H9 (cell line): ENCODE measurements at regions not wholly inside any gene's neighbourhood (a gene's known extent, or its start where the extent isn't known, plus 50 kb on each side); places are given as distances from the start of the nearest gene placed in this dataset.

Experiments used
- DNase-seq: peaks from one replicate; pipeline ENCODE4 v3.0.0-alpha.2; 2017
- H2AFZ ChIP-seq: one replicate; pipeline ENCODE4 v1.6.1; 2013; ENCODE audit warnings: mild to moderate bottlenecking, low read length, control low read depth, moderate library complexity
- H2AK5ac ChIP-seq: 2 replicates; pipeline ENCODE4 v1.6.1; 2013; ENCODE audit warnings: low read length, control low read depth, mixed read lengths; ENCODE audit not compliant: insufficient read length
- H2BK120ac ChIP-seq: one replicate; pipeline ENCODE4 v1.6.1; 2013; ENCODE audit warnings: low read depth, mild to moderate bottlenecking, low read length, control low read depth, inconsistent platforms; ENCODE audit not compliant: poor library complexity, severe bottlenecking
- H2BK12ac ChIP-seq: 2 replicates; pipeline ENCODE4 v1.6.1; 2013; ENCODE audit warnings: low read length, control low read depth, mixed read lengths, low read depth; ENCODE audit not compliant: insufficient read length
- H2BK15ac ChIP-seq: 2 replicates; pipeline ENCODE4 v1.6.1; 2013; ENCODE audit warnings: low read depth, low read length, control low read depth
- H2BK20ac ChIP-seq: one replicate; pipeline ENCODE4 v1.6.1; 2013; ENCODE audit warnings: low read depth, mild to moderate bottlenecking, low read length, control low read depth, inconsistent platforms; ENCODE audit not compliant: poor library complexity, severe bottlenecking
- H2BK5ac ChIP-seq: 2 replicates; pipeline ENCODE4 v1.6.1; 2013; ENCODE audit warnings: low read length, control low read depth, mixed read lengths; ENCODE audit not compliant: insufficient read length
- H3K14ac ChIP-seq: 2 replicates; pipeline ENCODE4 v1.6.1; 2013; ENCODE audit warnings: low read length, control low read depth; ENCODE audit not compliant: insufficient read depth
- H3K18ac ChIP-seq: 2 replicates; pipeline ENCODE4 v1.6.1; 2013; ENCODE audit warnings: low read depth, mild to moderate bottlenecking, mixed read lengths, low read length, control low read depth; ENCODE audit not compliant: insufficient read length
- H3K23ac ChIP-seq: 2 replicates; pipeline ENCODE4 v1.6.1; 2013; ENCODE audit warnings: low read length, control low read depth, mixed read lengths, low read depth; ENCODE audit not compliant: insufficient read length
- H3K23me2 ChIP-seq: 2 replicates; pipeline ENCODE4 v1.6.1; 2013; ENCODE audit warnings: low read depth, mild to moderate bottlenecking, mixed read lengths, low read length, control low read depth; ENCODE audit not compliant: insufficient read length, poor library complexity, severe bottlenecking
- H3K27ac ChIP-seq: 2 replicates; pipeline ENCODE4 v1.5.1; 2013; ENCODE audit warnings: low read length, control low read depth, mixed read lengths, low read depth; ENCODE audit not compliant: insufficient read length
- H3K27me3 ChIP-seq: 2 replicates; pipeline ENCODE4 v1.6.1; 2013; ENCODE audit warnings: low read length, control low read depth, inconsistent platforms; ENCODE audit not compliant: insufficient read depth
- H3K4ac ChIP-seq: 2 replicates; pipeline ENCODE4 v1.6.1; 2013; ENCODE audit warnings: low read depth, mild to moderate bottlenecking, control low read depth, inconsistent platforms, low read length, moderate library complexity
- H3K4me1 ChIP-seq: 2 replicates; pipeline ENCODE4 v1.6.1; 2013; ENCODE audit warnings: low read length, control low read depth, inconsistent platforms; ENCODE audit not compliant: insufficient read depth
- H3K4me2 ChIP-seq: 2 replicates; pipeline ENCODE4 v1.6.1; 2013; ENCODE audit warnings: low read length, control low read depth, mixed read lengths; ENCODE audit not compliant: insufficient read length, insufficient read depth
- H3K56ac ChIP-seq: 2 replicates; pipeline ENCODE4 v1.6.1; 2013; ENCODE audit warnings: low read depth, mild to moderate bottlenecking, mixed read lengths, low read length, control low read depth; ENCODE audit not compliant: insufficient read length
- H3K79me1 ChIP-seq: 2 replicates; pipeline ENCODE4 v1.6.1; 2013; ENCODE audit warnings: low read depth, mild to moderate bottlenecking, moderate library complexity, low read length, control low read depth, inconsistent platforms; ENCODE audit not compliant: insufficient read depth, poor library complexity, severe bottlenecking
- H3K79me2 ChIP-seq: 2 replicates; pipeline ENCODE4 v1.6.1; 2013; ENCODE audit warnings: low read length, control low read depth, inconsistent platforms; ENCODE audit not compliant: insufficient read depth
- H3K9ac ChIP-seq: 2 replicates; pipeline ENCODE4 v1.6.1; 2013; ENCODE audit warnings: low read length, control low read depth, mixed read lengths; ENCODE audit not compliant: insufficient read length; ENCODE audit errors: extremely low read depth
- H3K9me3 ChIP-seq: one replicate; pipeline ENCODE4 v1.6.1; 2013; ENCODE audit warnings: low read depth, low read length, inconsistent platforms; ENCODE audit not compliant: control insufficient read depth
- H3T11ph ChIP-seq: one replicate; pipeline ENCODE4 v1.6.1; 2013; ENCODE audit warnings: mild to moderate bottlenecking, low read length, control low read depth, inconsistent platforms
- H4K20me1 ChIP-seq: one replicate; pipeline ENCODE4 v1.6.1; 2013; ENCODE audit not compliant: control insufficient read depth, insufficient read length, insufficient read depth
- H4K5ac ChIP-seq: 2 replicates; pipeline ENCODE4 v1.6.1; 2013; ENCODE audit warnings: low read depth, mild to moderate bottlenecking, mixed read lengths, low read length, control low read depth; ENCODE audit not compliant: insufficient read length
- H4K8ac ChIP-seq: replicated peaks from 2 replicates; pipeline ENCODE4 v1.6.1; 2013; ENCODE audit warnings: low read length, control low read depth, mixed read lengths, low read depth; ENCODE audit not compliant: insufficient read length
- H4K91ac ChIP-seq: 2 replicates; pipeline ENCODE4 v1.6.1; 2013; ENCODE audit warnings: low read depth, mild to moderate bottlenecking, moderate library complexity, mixed read lengths, low read length, control low read depth; ENCODE audit not compliant: insufficient read length
- H3K27ac Mint-ChIP-seq, 3 experiments: 2 replicates in 2 of 3; 3 replicates in 1 of 3; pipeline ENCODE4 v1.8.0; 2020 to 2021; ENCODE audit warnings: mixed read lengths in 3 of 3, mild to moderate bottlenecking in 1 of 3, moderate library complexity in 1 of 3
- H3K27me3 Mint-ChIP-seq: 2 replicates; pipeline ENCODE4 v1.8.0; 2021; ENCODE audit warnings: low read depth, mild to moderate bottlenecking, moderate library complexity, mixed read lengths
- H3K36me3 Mint-ChIP-seq, 3 experiments: 2 replicates in 2 of 3; 3 replicates in 1 of 3; pipeline ENCODE4 v1.8.0; 2020 to 2021; ENCODE audit warnings: low read depth in 3 of 3, mixed read lengths in 3 of 3; ENCODE audit not compliant: insufficient read depth in 1 of 3
- H3K4me1 Mint-ChIP-seq, 2 experiments: 2 replicates each; pipeline ENCODE4 v1.8.0; 2020; ENCODE audit warnings: mixed read lengths in 2 of 2
- H3K4me3 Mint-ChIP-seq, 2 experiments: 2 replicates in 1 of 2; 3 replicates in 1 of 2; pipeline ENCODE4 v1.8.0; 2020 to 2021; ENCODE audit warnings: mild to moderate bottlenecking in 2 of 2, mixed read lengths in 2 of 2, moderate library complexity in 1 of 2
- H3K9me3 Mint-ChIP-seq, 2 experiments: 2 replicates in 1 of 2; 3 replicates in 1 of 2; pipeline ENCODE4 v1.8.0; 2020; ENCODE audit warnings: mild to moderate bottlenecking in 2 of 2, mixed read lengths in 2 of 2, moderate library complexity in 1 of 2
- WGBS: extraction: QIAGEN DNeasy Blood & Tissue Kit; methylation state at CpG from one replicate; pipeline ENCODE4 v1.1.7; 2013; ENCODE audit warnings: missing lambda C conversion rate, low lambda C conversion rate, mixed read lengths; ENCODE audit not compliant: insufficient read length; ENCODE audit errors: extremely low coverage; 5-methylcytosine and 5-hydroxymethylcytosine counted together
- TF ChIP-seq, protein P1 (sequence below): fragments of 200-600 bp; sonication (generic); conservative IDR thresholded peaks from 3 replicates; pipeline ENCODE4 v1.8.0; 2021; ENCODE audit warnings: antibody characterized with exemption, mild to moderate bottlenecking

DNA sequence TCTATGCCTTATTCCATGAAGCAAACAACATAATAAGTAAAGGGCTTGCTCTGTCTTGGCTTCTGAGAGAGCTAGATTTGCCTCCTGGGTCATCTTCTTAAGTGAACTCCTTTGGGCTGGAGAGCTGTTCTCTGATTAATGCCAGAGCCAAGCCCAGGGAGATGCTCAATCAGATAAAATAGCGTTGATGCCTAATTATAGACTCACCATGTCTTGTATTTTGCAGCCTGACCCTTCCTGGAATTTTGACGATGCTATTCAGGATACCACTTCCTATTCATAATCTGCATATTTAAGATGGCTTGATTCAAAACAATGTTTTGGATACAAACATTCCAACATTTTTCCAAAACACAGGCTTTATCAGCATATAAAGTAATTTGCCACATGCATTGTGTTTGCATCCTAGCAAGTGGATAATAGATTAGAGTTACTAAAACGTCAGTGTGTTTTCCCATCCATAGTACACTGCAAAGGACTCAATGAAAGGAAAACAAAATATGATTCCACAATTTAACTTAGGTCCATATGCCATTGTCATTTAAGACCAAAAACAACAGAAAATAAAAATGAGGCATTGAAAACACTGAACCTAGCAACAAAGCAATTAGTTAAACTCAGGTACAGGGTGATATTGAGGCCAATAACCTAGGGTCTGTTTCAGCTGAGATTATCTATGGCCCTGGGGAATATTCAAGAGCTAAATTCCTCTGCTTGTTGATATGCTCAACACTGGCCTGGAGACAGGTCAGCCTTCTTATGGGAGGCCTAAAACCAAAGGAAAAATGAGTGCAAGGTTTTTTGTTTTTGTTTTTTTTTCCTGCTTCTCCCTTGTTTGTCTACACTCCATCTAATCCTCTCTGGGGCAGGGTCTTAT, 184.2 kb upstream of the FOXN3 start:
- Histone ChIP-seq H3K14ac (no peak overlapping the region), H4K8ac (no peak overlapping the region), H4K5ac (no peak overlapping the region), H4K91ac (no peak overlapping the region), H2BK20ac (no peak overlapping the region), H3K4ac (no peak overlapping the region), H2AK5ac (no peak overlapping the region), H2BK12ac (no peak overlapping the region), H3K4me2 (no peak overlapping the region), H3T11ph (no peak overlapping the region), H2BK15ac (no peak overlapping the region), H3K56ac (no peak overlapping the region), H2AFZ (no peak overlapping the region), H3K27ac (no peak overlapping the region), H3K9ac (no peak overlapping the region), H2BK5ac (no peak overlapping the region), H4K20me1 (no peaks in the 10 kb centered on the region), H3K18ac (no peak overlapping the region), H3K79me2 (peaks cover 18% of the 10 kb centered on the region; the same call in 1 of the 2 replicates), H3K79me1 (peaks cover 5% of the 10 kb centered on the region), H3K4me1 (peaks cover 2% of the 10 kb centered on the region; the same call in 1 of the 2 replicates), H2BK120ac (no peak overlapping the region), H3K9me3 (no peaks in the 10 kb centered on the region), H3K23ac (no peak overlapping the region), H3K27me3 (no peaks in the 10 kb centered on the region), H3K23me2 (no peaks in the 10 kb centered on the region)
- peaks cover 36 to 57% of the 10 kb centered on the region in 2 experiments for H3K9me3 Mint-ChIP-seq
- H3K36me3 Mint-ChIP-seq: peaks cover 46 to 72% (median 68%) of the 10 kb centered on the region in 3 experiments
- no peaks in the 10 kb centered on the region; the same call in 1 of the 2 replicates for H3K27me3 Mint-ChIP-seq
- no peak overlapping the region for H3K4me3 Mint-ChIP-seq
- peaks cover 26 to 35% of the 10 kb centered on the region in 2 experiments for H3K4me1 Mint-ChIP-seq
- H3K27ac Mint-ChIP-seq: peak overlapping the region in 1 of 3 experiments; percentile 32; a peak in 2 of 7 replicates
- WGBS: no CpG with 5 or more reads among the region's 3 CpGs
- no peak for DNase-seq
- TF ChIP-seq, protein P1, sequence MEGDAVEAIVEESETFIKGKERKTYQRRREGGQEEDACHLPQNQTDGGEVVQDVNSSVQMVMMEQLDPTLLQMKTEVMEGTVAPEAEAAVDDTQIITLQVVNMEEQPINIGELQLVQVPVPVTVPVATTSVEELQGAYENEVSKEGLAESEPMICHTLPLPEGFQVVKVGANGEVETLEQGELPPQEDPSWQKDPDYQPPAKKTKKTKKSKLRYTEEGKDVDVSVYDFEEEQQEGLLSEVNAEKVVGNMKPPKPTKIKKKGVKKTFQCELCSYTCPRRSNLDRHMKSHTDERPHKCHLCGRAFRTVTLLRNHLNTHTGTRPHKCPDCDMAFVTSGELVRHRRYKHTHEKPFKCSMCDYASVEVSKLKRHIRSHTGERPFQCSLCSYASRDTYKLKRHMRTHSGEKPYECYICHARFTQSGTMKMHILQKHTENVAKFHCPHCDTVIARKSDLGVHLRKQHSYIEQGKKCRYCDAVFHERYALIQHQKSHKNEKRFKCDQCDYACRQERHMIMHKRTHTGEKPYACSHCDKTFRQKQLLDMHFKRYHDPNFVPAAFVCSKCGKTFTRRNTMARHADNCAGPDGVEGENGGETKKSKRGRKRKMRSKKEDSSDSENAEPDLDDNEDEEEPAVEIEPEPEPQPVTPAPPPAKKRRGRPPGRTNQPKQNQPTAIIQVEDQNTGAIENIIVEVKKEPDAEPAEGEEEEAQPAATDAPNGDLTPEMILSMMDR: no peak
